Nephron (organoid): ENCODE measurements at regions not wholly inside any gene's neighbourhood (a gene's known extent, or its start where the extent isn't known, plus 50 kb on each side); places are given as distances from the start of the nearest gene placed in this dataset.

Source experiments
- H3K27ac Mint-ChIP-seq, 3 experiments: 2 replicates each; pipeline ENCODE4 v1.8.0; 2020; ENCODE audit warnings: mixed read lengths in 3 of 3, mild to moderate bottlenecking in 2 of 3, moderate library complexity in 1 of 3
- H3K27me3 Mint-ChIP-seq: 2 replicates; pipeline ENCODE4 v1.8.0; 2021; ENCODE audit warnings: low read depth, mild to moderate bottlenecking, moderate library complexity, mixed read lengths
- H3K36me3 Mint-ChIP-seq: 2 replicates; pipeline ENCODE4 v1.8.0; 2020; ENCODE audit warnings: low read depth, mixed read lengths
- H3K4me1 Mint-ChIP-seq: 2 replicates; pipeline ENCODE4 v1.8.0; 2020; ENCODE audit warnings: mixed read lengths
- H3K4me3 Mint-ChIP-seq, 3 experiments: 2 replicates each; pipeline ENCODE4 v1.8.0; 2020; ENCODE audit warnings: mild to moderate bottlenecking in 3 of 3, mixed read lengths in 3 of 3, moderate library complexity in 2 of 3
- H3K9me3 Mint-ChIP-seq: 2 replicates; pipeline ENCODE4 v1.8.0; 2020; ENCODE audit warnings: mixed read lengths
- TF ChIP-seq, protein P1 (sequence below), 3 experiments: fragments of 200-600 bp; sonication (generic); IDR thresholded peaks; one replicate each; pipeline ENCODE4 v1.5.0; 2021; ENCODE audit warnings: antibody characterized with exemption in 3 of 3; ENCODE audit not compliant: unreplicated experiment in 3 of 3

DNA sequence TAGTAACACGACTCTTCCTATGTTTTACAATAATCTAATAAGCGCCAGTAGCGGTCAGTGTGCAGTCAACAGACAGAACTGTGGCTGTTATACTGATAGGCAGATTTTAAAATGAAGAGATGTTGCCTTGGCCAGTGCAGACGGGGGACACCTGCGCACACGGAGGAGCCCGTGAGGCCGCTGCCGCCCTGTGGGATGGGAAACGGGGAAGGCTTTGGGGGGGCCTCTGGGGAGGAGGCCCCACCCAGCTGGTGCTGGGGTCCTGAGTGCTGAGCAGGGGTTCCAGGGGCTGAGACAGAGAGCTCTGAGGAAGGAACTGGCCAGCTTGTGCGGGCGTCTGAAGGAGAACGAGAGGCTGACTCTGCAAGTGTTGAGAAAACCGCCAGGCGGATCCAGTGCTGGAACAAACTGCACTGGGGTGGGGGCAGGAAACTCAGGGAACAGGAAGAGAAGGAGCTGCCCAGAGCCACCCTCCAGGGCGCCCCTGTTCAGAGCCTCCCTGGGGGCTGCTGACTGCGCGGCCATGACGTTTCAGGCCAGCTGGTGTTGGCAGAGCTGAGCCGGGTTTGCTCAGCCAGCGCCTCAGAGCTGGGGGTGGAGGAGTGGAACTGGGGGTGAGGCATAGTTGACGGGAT is 426.4 kb downstream of the TCERG1L start:
- Mint-ChIP-seq H3K4me3 (no peak overlapping the region), H3K9me3 (no peaks in the 10 kb centered on the region), H3K36me3 (no peaks in the 10 kb centered on the region), H3K27me3 (peaks cover 27% of the 10 kb centered on the region), H3K4me1 (no peaks in the 10 kb centered on the region), H3K27ac (no peak overlapping the region)
- TF ChIP-seq, protein P1, sequence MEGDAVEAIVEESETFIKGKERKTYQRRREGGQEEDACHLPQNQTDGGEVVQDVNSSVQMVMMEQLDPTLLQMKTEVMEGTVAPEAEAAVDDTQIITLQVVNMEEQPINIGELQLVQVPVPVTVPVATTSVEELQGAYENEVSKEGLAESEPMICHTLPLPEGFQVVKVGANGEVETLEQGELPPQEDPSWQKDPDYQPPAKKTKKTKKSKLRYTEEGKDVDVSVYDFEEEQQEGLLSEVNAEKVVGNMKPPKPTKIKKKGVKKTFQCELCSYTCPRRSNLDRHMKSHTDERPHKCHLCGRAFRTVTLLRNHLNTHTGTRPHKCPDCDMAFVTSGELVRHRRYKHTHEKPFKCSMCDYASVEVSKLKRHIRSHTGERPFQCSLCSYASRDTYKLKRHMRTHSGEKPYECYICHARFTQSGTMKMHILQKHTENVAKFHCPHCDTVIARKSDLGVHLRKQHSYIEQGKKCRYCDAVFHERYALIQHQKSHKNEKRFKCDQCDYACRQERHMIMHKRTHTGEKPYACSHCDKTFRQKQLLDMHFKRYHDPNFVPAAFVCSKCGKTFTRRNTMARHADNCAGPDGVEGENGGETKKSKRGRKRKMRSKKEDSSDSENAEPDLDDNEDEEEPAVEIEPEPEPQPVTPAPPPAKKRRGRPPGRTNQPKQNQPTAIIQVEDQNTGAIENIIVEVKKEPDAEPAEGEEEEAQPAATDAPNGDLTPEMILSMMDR (IDR thresholded peaks at IDR 0.05; ENCODE audit: unreplicated experiment in 3 of 3): no peak

DNA sequence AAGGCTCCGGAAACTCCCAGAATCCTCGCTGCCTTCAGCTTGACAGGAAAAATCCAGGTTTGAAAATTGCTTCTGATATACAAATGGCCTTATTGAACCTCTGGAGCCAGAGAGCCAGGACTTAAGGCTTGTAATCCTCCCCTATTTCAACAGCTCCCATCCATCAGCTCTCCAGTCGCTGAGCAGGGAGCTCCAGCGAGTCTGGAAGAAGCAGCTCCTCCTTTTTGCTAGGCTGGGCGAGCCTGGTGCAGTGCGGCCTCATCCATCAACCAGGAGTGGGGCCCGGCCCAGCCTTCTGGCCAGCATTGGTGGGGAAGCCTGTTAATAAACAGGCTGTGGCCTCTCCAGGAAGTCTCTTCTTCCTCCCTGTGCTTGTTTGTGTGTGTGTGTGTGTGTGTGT is 424.4 kb downstream of the TCERG1L start:
- Mint-ChIP-seq H3K9me3 (no peaks in the 10 kb centered on the region), H3K27ac (no peak overlapping the region), H3K36me3 (no peaks in the 10 kb centered on the region), H3K27me3 (peaks cover 22% of the 10 kb centered on the region), H3K4me1 (no peaks in the 10 kb centered on the region), H3K4me3 (no peak overlapping the region)
- TF ChIP-seq, protein P1 (IDR thresholded peaks at IDR 0.05; ENCODE audit: unreplicated experiment in 3 of 3): no peak

DNA sequence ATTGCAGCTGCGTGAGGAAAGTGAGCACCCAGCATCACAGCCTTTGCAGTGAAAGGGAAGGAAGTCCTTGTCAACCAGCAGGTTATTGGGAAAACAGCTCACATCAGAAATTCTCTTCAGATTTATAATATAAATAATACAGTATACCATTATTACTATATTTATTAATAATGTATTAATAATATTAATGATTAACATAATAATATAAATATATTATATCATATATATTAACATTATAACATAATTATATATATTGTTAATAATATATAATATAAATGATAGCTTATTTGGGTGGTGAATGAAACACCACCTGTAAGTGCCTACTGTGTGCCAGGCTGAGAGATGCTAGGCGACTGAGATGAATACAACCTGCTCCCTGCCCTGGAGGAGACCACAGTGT is 423.0 kb downstream of the TCERG1L start:
- H3K27me3 Mint-ChIP-seq: peaks cover 22% of the 10 kb centered on the region
- no peaks in the 10 kb centered on the region for H3K9me3 Mint-ChIP-seq
- no peaks in the 10 kb centered on the region for H3K4me1 Mint-ChIP-seq
- no peak overlapping the region for H3K4me3 Mint-ChIP-seq
- H3K36me3 Mint-ChIP-seq: no peaks in the 10 kb centered on the region
- H3K27ac Mint-ChIP-seq: no peak overlapping the region
- TF ChIP-seq, protein P1 (IDR thresholded peaks at IDR 0.05; ENCODE audit: unreplicated experiment in 3 of 3): no peak

DNA sequence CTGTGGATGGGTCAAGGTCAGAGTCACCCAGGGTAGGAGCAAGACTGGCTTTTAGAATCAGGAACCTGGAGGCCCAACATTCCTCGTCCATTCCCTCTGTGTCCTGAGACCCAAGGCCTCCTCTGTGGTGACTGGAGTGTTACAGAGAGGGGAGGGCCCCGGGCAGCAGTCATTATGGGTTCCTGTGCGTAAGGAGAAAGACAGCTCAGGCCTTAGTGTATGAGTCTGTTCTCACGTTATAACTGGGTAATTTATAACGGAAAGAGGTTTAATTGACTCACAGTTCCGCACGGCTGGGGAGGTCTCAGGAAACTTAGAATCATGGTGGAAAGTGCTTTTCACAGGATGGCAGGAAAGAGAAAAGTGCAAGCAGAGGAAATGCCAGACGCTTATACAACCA is 422.3 kb downstream of the TCERG1L start:
- peaks cover 21% of the 10 kb centered on the region for H3K27me3 Mint-ChIP-seq

DNA sequence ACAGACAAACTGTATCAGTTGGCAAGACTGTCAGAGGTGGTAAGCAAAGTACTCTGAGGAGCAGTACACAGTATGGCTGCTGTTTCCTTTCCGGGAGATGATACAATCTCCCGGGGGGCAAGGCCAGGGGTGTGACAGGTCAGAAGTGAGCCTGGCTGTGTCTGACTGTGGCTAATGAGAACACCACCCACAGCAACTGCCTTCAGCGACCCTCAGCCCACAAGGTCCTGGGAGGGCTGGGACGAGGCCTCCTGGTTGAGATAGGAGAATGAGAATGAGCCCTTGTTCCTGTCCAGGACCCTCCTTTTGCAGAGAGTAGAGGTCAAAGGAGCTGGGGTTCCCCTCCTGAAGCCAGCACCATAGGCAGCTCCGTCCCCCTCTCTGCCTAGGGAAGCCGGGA is 421.7 kb downstream of the TCERG1L start:
- Mint-ChIP-seq H3K4me1 (no peaks in the 10 kb centered on the region), H3K27ac (no peak overlapping the region), H3K9me3 (no peaks in the 10 kb centered on the region), H3K27me3 (peaks cover 26% of the 10 kb centered on the region), H3K4me3 (no peak overlapping the region), H3K36me3 (no peaks in the 10 kb centered on the region)
- TF ChIP-seq, protein P1 (IDR thresholded peaks at IDR 0.05; ENCODE audit: unreplicated experiment in 3 of 3): no peak

More for the DNA sequence above, 422.3 kb downstream of the TCERG1L start:
- TF ChIP-seq, protein P1 (IDR thresholded peaks at IDR 0.05; ENCODE audit: unreplicated experiment in 3 of 3): no peak
- Mint-ChIP-seq H3K9me3 (no peaks in the 10 kb centered on the region), H3K4me3 (no peak overlapping the region), H3K27ac (no peak overlapping the region), H3K36me3 (no peaks in the 10 kb centered on the region), H3K4me1 (no peaks in the 10 kb centered on the region)

DNA sequence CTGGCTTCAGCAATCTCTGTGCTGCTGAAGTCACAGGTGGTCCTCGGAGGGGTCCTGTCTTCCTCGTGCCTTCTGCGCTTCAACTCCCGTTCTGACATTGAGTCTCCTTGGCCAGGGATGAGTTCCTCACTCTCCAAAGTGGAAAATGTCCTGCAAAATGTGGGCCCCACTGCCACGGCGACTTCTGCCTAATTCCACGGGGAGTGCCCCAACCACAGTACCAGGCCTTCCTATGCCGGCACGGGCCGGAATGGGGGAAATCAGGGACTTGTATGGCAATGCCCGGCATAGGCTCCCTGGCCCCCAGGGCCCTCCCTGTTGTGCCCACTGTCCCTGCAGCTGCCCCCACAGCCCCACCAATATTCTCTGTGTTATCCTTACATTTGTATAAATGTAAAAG is 420.5 kb downstream of the TCERG1L start:
- Mint-ChIP-seq H3K27ac (no peak overlapping the region), H3K27me3 (peaks cover 30% of the 10 kb centered on the region), H3K9me3 (no peaks in the 10 kb centered on the region), H3K4me3 (no peak overlapping the region), H3K36me3 (no peaks in the 10 kb centered on the region), H3K4me1 (no peaks in the 10 kb centered on the region)
- TF ChIP-seq, protein P1 (IDR thresholded peaks at IDR 0.05; ENCODE audit: unreplicated experiment in 3 of 3): no peak
